Kidney epithelial cell (primary cell): ENCODE measurements at regions not wholly inside any gene's neighbourhood (a gene's known extent, or its start where the extent isn't known, plus 50 kb on each side); places are given as distances from the start of the nearest gene placed in this dataset.

Experiments
- DNase-seq: peaks from one replicate; pipeline ENCODE4 v3.0.0-alpha.2; 2010; ENCODE audit warnings: low read depth
- H3K27me3 ChIP-seq: 2 replicates; pipeline ENCODE4 v1.6.0; 2011; ENCODE audit warnings: low read length; ENCODE audit not compliant: control insufficient read depth, insufficient read depth
- H3K36me3 ChIP-seq: 2 replicates; pipeline ENCODE4 v1.5.1; 2011; ENCODE audit warnings: low read length; ENCODE audit not compliant: control insufficient read depth, insufficient read depth
- H3K4me3 ChIP-seq: 2 replicates; pipeline ENCODE4 v1.5.1; 2011; ENCODE audit warnings: low read depth, mild to moderate bottlenecking, control low read depth, low read length
- CTCF ChIP-seq: IDR thresholded peaks from 2 replicates; pipeline ENCODE4 v1.5.1; 2011; ENCODE audit warnings: mild to moderate bottlenecking, moderate library complexity, low read length, control low read depth, inconsistent platforms; ENCODE audit not compliant: insufficient read depth, poor library complexity, severe bottlenecking

- no peaks in the 10 kb centered on the region for H3K36me3 ChIP-seq
- no peak for TF ChIP-seq CTCF
- no peak for DNase-seq
- H3K27me3 ChIP-seq: peaks cover 12% of the 10 kb centered on the region
- H3K4me3 ChIP-seq: no peak overlapping the region
Observed at GRCh38 chr18:8478968-8479370, 130.3 kb upstream of the RAB12 start.

- H3K27me3 ChIP-seq: peaks cover 12% of the 10 kb centered on the region
- TF ChIP-seq CTCF: no peak
- no peak for DNase-seq
- H3K36me3 ChIP-seq: no peaks in the 10 kb centered on the region
- no peak overlapping the region for H3K4me3 ChIP-seq
Observed at GRCh38 chr18:8479789-8480188, 129.4 kb upstream of the RAB12 start.

- H3K4me3 ChIP-seq: no peak overlapping the region
- TF ChIP-seq CTCF: peak; percentile 75
- H3K36me3 ChIP-seq: no peaks in the 10 kb centered on the region
- peaks cover 12% of the 10 kb centered on the region for H3K27me3 ChIP-seq
- peak; percentile 9 for DNase-seq
Observed at GRCh38 chr18:8480506-8481328, 128.5 kb upstream of the RAB12 start.

- no peak overlapping the region for H3K4me3 ChIP-seq
- no peaks in the 10 kb centered on the region for H3K36me3 ChIP-seq
- no peak for DNase-seq
- TF ChIP-seq CTCF: no peak
- peaks cover under 1% of the 10 kb centered on the region for H3K27me3 ChIP-seq
Observed at GRCh38 chr18:8484951-8485350, 124.3 kb upstream of the RAB12 start.

- no peak overlapping the region for H3K4me3 ChIP-seq
- H3K27me3 ChIP-seq: peaks cover 7% of the 10 kb centered on the region
- no peak for DNase-seq
- no peak for TF ChIP-seq CTCF
- no peaks in the 10 kb centered on the region for H3K36me3 ChIP-seq
Observed at GRCh38 chr18:8489761-8490160, 119.5 kb upstream of the RAB12 start.

- TF ChIP-seq CTCF: no peak
- Histone ChIP-seq H3K27me3 (peaks cover 7% of the 10 kb centered on the region), H3K36me3 (no peaks in the 10 kb centered on the region), H3K4me3 (no peak overlapping the region)
- no peak for DNase-seq
Observed at GRCh38 chr18:8491516-8491915, 117.7 kb upstream of the RAB12 start.
